ENCODE measurements at regions not wholly inside any gene's neighbourhood (a gene's known extent, or its start where the extent isn't known, plus 50 kb on each side); places are given as distances from the start of the nearest gene placed in this dataset.

DNA sequence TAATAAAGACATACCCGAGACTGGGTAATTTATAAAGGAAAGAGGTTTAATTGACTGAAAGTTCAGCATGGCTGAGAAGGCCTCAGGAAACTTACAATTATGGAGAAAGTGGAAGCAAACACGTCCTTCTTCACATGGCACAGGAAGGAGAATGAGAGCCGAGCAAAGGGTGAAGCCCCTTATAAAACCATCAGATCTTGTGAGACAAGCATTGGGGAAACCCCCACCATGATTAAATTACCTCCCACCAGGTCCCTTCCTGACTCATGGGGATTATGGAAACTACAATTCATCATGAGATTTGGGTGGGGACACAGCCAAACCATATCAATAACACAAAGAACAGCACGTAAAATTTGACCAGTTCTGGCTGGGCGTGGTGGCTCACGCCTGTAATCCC, 85.6 kb upstream of the ATF7IP start:
- peaks cover 8% of the 10 kb centered on the region for H3K9me3 Mint-ChIP-seq
- ChIA-PET POLR2A (no interaction called here), CTCF (no interaction called here)
- ATAC-seq (no peak), DNase-seq (ENCODE audit: low spot score) (no peak)
- peaks cover 7% of the 10 kb centered on the region for H3K36me3 Mint-ChIP-seq
- no peak overlapping the region for H3K27ac Mint-ChIP-seq
- H3K4me1 Mint-ChIP-seq, result peaks cover 27% of the 10 kb centered on the region
- H3K4me3 Mint-ChIP-seq, result no peak overlapping the region
- H3K27me3 Mint-ChIP-seq (ENCODE audit: low read depth), result peaks cover 55% of the 10 kb centered on the region
- TF ChIP-seq SMAD3 (CRISPR knock-in tag; IDR thresholded peaks at IDR 0.05; ENCODE audit: borderline replicate concordance) (no peak), MYBL2 (CRISPR knock-in tag; IDR thresholded peaks at IDR 0.05) (no peak), NR2C2 (CRISPR knock-in tag; IDR thresholded peaks at IDR 0.05) (no peak), TCF7 (CRISPR knock-in tag; IDR thresholded peaks at IDR 0.05; ENCODE audit: low read depth) (no peak), MXD4 (CRISPR knock-in tag; IDR thresholded peaks at IDR 0.05; ENCODE audit: borderline replicate concordance) (no peak), PRDM15 (CRISPR knock-in tag; IDR thresholded peaks at IDR 0.05) (no peak), ZNF138 (CRISPR knock-in tag; conservative IDR thresholded peaks at IDR 0.05) (no peak), FOXK1 (CRISPR knock-in tag; IDR thresholded peaks at IDR 0.05) (no peak), CDX4 (CRISPR knock-in tag; IDR thresholded peaks at IDR 0.05; ENCODE audit: borderline replicate concordance) (no peak), CBFB (CRISPR knock-in tag; IDR thresholded peaks at IDR 0.05; ENCODE audit: low read depth) (no peak), IRF2 (CRISPR knock-in tag; IDR thresholded peaks at IDR 0.05; ENCODE audit: borderline replicate concordance, low read depth) (no peak)
- TF ChIP-seq, protein P1, sequence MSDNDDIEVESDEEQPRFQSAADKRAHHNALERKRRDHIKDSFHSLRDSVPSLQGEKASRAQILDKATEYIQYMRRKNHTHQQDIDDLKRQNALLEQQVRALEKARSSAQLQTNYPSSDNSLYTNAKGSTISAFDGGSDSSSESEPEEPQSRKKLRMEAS (CRISPR knock-in tag; IDR thresholded peaks at IDR 0.05), result no peak

- no peaks in the 10 kb centered on the region for H3K9me3 Mint-ChIP-seq
- peaks cover 27% of the 10 kb centered on the region for H3K4me1 Mint-ChIP-seq
- no peak for DNase-seq (ENCODE audit: low spot score)
- H3K36me3 Mint-ChIP-seq, result peaks cover 2% of the 10 kb centered on the region; the same call in 1 of the 2 replicates
- no peak overlapping the region for H3K27ac Mint-ChIP-seq
- POLR2A ChIA-PET, result no interaction called here
- TF ChIP-seq, protein P2, sequence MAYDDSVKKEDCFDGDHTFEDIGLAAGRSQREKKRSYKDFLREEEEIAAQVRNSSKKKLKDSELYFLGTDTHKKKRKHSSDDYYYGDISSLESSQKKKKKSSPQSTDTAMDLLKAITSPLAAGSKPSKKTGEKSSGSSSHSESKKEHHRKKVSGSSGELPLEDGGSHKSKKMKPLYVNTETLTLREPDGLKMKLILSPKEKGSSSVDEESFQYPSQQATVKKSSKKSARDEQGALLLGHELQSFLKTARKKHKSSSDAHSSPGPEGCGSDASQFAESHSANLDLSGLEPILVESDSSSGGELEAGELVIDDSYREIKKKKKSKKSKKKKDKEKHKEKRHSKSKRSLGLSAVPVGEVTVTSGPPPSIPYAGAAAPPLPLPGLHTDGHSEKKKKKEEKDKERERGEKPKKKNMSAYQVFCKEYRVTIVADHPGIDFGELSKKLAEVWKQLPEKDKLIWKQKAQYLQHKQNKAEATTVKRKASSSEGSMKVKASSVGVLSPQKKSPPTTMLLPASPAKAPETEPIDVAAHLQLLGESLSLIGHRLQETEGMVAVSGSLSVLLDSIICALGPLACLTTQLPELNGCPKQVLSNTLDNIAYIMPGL (CRISPR knock-in tag; IDR thresholded peaks at IDR 0.05), result no peak
- TF ChIP-seq CREM (CRISPR knock-in tag; IDR thresholded peaks at IDR 0.05) (no peak), FOXJ3 (CRISPR knock-in tag; IDR thresholded peaks at IDR 0.05; ENCODE audit: borderline replicate concordance) (no peak), ZNF671 (CRISPR knock-in tag; IDR thresholded peaks at IDR 0.05) (no peak), FOXK1 (CRISPR knock-in tag; IDR thresholded peaks at IDR 0.05) (no peak), AR (CRISPR knock-in tag; IDR thresholded peaks at IDR 0.05) (no peak), ZBTB21 (CRISPR knock-in tag; IDR thresholded peaks at IDR 0.05; ENCODE audit: borderline replicate concordance) (no peak), ZNF263 (CRISPR knock-in tag; IDR thresholded peaks at IDR 0.05; ENCODE audit: low read depth) (no peak), ZNF396 (CRISPR knock-in tag; IDR thresholded peaks at IDR 0.05; ENCODE audit: borderline replicate concordance) (no peak), PRRX2 (CRISPR knock-in tag; IDR thresholded peaks at IDR 0.05) (no peak), TCF7 (CRISPR knock-in tag; IDR thresholded peaks at IDR 0.05; ENCODE audit: low read depth) (no peak), ZNF317 (CRISPR knock-in tag; IDR thresholded peaks at IDR 0.05; ENCODE audit: borderline replicate concordance, low read depth) (no peak)
- TF ChIP-seq, protein P3, sequence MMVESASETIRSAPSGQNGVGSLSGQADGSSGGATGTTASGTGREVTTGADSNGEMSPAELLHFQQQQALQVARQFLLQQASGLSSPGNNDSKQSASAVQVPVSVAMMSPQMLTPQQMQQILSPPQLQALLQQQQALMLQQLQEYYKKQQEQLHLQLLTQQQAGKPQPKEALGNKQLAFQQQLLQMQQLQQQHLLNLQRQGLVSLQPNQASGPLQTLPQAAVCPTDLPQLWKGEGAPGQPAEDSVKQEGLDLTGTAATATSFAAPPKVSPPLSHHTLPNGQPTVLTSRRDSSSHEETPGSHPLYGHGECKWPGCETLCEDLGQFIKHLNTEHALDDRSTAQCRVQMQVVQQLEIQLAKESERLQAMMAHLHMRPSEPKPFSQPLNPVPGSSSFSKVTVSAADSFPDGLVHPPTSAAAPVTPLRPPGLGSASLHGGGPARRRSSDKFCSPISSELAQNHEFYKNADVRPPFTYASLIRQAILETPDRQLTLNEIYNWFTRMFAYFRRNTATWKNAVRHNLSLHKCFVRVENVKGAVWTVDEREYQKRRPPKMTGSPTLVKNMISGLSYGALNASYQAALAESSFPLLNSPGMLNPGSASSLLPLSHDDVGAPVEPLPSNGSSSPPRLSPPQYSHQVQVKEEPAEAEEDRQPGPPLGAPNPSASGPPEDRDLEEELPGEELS (CRISPR knock-in tag; IDR thresholded peaks at IDR 0.05), result no peak
- TF ChIP-seq, protein P4, sequence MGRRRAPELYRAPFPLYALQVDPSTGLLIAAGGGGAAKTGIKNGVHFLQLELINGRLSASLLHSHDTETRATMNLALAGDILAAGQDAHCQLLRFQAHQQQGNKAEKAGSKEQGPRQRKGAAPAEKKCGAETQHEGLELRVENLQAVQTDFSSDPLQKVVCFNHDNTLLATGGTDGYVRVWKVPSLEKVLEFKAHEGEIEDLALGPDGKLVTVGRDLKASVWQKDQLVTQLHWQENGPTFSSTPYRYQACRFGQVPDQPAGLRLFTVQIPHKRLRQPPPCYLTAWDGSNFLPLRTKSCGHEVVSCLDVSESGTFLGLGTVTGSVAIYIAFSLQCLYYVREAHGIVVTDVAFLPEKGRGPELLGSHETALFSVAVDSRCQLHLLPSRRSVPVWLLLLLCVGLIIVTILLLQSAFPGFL (CRISPR knock-in tag; IDR thresholded peaks at IDR 0.05; ENCODE audit: borderline replicate concordance), result no peak
- CTCF ChIA-PET, result no interaction called here
- no peak overlapping the region for H3K4me3 Mint-ChIP-seq
- ATAC-seq, result no peak
- peaks cover 58% of the 10 kb centered on the region for H3K27me3 Mint-ChIP-seq (ENCODE audit: low read depth)
Observed at GRCh38 chr12:14280921-14281320, 84.6 kb upstream of the ATF7IP start.
